HepG2 (cell line): ENCODE measurements at regions not wholly inside any gene's neighbourhood (a gene's known extent, or its start where the extent isn't known, plus 50 kb on each side); places are given as distances from the start of the nearest gene placed in this dataset.

Experiments
- ATAC-seq: fragments of 200-7000 bp; cut with Tn5 transposase; 3 replicates; pipeline ENCODE4 v1.9.1; 2020; ENCODE audit warnings: mild to moderate bottlenecking, moderate library complexity
- BruUV-seq: library from RNA; stranded (reverse); fragments of 400-500 nt; replicated peaks from 2 replicates; lab custom pipeline; 2021; lab: Mats Ljungman, UMichigan
- CTCF ChIA-PET: fragments of 300-600 bp; formaldehyde crosslinking; extraction: SDS; loops from one replicate; lab custom pipeline; 2021; ENCODE audit warnings: low total read pairs, inconsistent platforms, low intra/inter-chr PET ratio; lab: Yijun Ruan, JAX
- POLR2A ChIA-PET: fragments of 350-600 bp; sonication (Branson Sonifier 250); formaldehyde crosslinking; loops from one replicate; lab custom pipeline; 2020; ENCODE audit warnings: antibody characterized with exemption, inconsistent platforms; lab: Yijun Ruan, JAX
- DNase-seq: peaks from one replicate; pipeline ENCODE4 v3.0.0-alpha.2; 2015; ENCODE audit warnings: low spot score
- FAIRE-seq: peaks from 3 replicates; lab custom pipeline; 2011; peaks lifted over from hg19 to GRCh38; lab: Jason Lieb, UNC
- H2AFZ ChIP-seq: one replicate; pipeline ENCODE4 v1.6.1; 2011; ENCODE audit warnings: low read length, inconsistent platforms
- H3K27ac ChIP-seq: fragments of 300-600 bp; 3 replicates; pipeline ENCODE4 v1.8.0; 2011; ENCODE audit warnings: mixed run types, mild to moderate bottlenecking, mixed read lengths, low read length, inconsistent platforms; ENCODE audit not compliant: insufficient read depth; ENCODE audit errors: extremely low read length
- H3K27me3 ChIP-seq, 2 experiments: fragments of 200-600 bp in 1 of 2; 2 replicates in 1 of 2; 3 replicates in 1 of 2; pipeline versions ENCODE4 v1.6.0 to v1.8.0; 2011; ENCODE audit warnings: low read length in 2 of 2, mild to moderate bottlenecking in 2 of 2, moderate library complexity in 2 of 2, inconsistent platforms in 1 of 2; ENCODE audit not compliant: insufficient read depth in 2 of 2, control insufficient read depth in 1 of 2
- H3K36me3 ChIP-seq, 2 experiments: fragments of 200-600 bp in 1 of 2; replicated peaks in 1 of 2; 2 replicates in 1 of 2; 3 replicates in 1 of 2; pipeline versions ENCODE4 v1.5.1 to v1.8.0; 2011; ENCODE audit warnings: low read length in 2 of 2, inconsistent platforms in 1 of 2; ENCODE audit not compliant: insufficient read depth in 2 of 2, control insufficient read depth in 1 of 2
- H3K4me1 ChIP-seq: 2 replicates; pipeline ENCODE4 v1.5.1; 2012; ENCODE audit warnings: low read length, inconsistent platforms; ENCODE audit not compliant: insufficient read depth
- H3K4me2 ChIP-seq: 2 replicates; pipeline ENCODE4 v1.6.0; 2011; ENCODE audit warnings: low read depth, low read length, inconsistent platforms
- H3K4me3 ChIP-seq, 3 experiments: fragments of 200-600 bp in 1 of 3; sonication (generic), shearing (Covaris generic) in 1 of 3; replicated peaks in 1 of 3; 2 replicates each; pipeline ENCODE4 v1.5.1; 2011 to 2016; ENCODE audit warnings: low read length in 3 of 3, inconsistent platforms in 2 of 3, low read depth in 2 of 3, mild to moderate bottlenecking in 2 of 3, control low read depth in 1 of 3, mixed read lengths in 1 of 3; ENCODE audit not compliant: insufficient read depth in 1 of 3
- H3K79me2 ChIP-seq: one replicate; pipeline ENCODE4 v1.6.1; 2011; ENCODE audit warnings: low read length, inconsistent platforms; ENCODE audit not compliant: insufficient read depth
- H3K9ac ChIP-seq: 2 replicates; pipeline ENCODE4 v1.6.0; 2011; ENCODE audit warnings: mild to moderate bottlenecking, low read depth, low read length, inconsistent platforms; ENCODE audit not compliant: insufficient read depth
- H3K9me3 ChIP-seq: 2 replicates; pipeline ENCODE4 v1.5.1; 2012; ENCODE audit warnings: mild to moderate bottlenecking, low read length
- H4K20me1 ChIP-seq: 2 replicates; pipeline ENCODE4 v1.6.0; 2011; ENCODE audit warnings: inconsistent platforms, mild to moderate bottlenecking, low read length, moderate library complexity; ENCODE audit not compliant: insufficient read depth
- DMAP1 ChIP-seq: IDR thresholded peaks from 2 replicates; pipeline ENCODE4 v1.6.1; 2016
- FOXP1 ChIP-seq, 2 experiments: fragments of 450-650 bp in 1 of 2; IDR thresholded peaks; 2 replicates each; pipeline ENCODE4 v1.6.1; 2017 to 2018; ENCODE audit warnings: antibody characterized with exemption in 1 of 2
- MTA3 ChIP-seq: sonication (generic); formaldehyde crosslinking; IDR thresholded peaks from 2 replicates; pipeline ENCODE4 v1.4.0; 2020; ENCODE audit warnings: missing genetic modification reagents
- NR1H2 ChIP-seq: sonication (generic); formaldehyde crosslinking; IDR thresholded peaks from 2 replicates; pipeline ENCODE4 v1.8.1; 2022; ENCODE audit warnings: low read depth, missing genetic modification reagents, borderline replicate concordance
- RAD21 ChIP-seq: fragments of 450-650 bp; formaldehyde crosslinking; IDR thresholded peaks from 2 replicates; pipeline ENCODE4 v1.5.0; 2020; ENCODE audit warnings: mild to moderate bottlenecking
- SMC3 ChIP-seq: IDR thresholded peaks from 2 replicates; pipeline ENCODE4 v1.6.1; 2011; ENCODE audit warnings: low read length, improper control_type of control experiment
- SOX6 ChIP-seq, 2 experiments: fragments of 450-650 bp in 1 of 2; sonication (generic) in 1 of 2; formaldehyde crosslinking in 1 of 2; IDR thresholded peaks; 2 replicates each; pipeline versions ENCODE4 v1.4.0 to v1.6.1; 2017 to 2020; ENCODE audit warnings: antibody characterized with exemption in 1 of 2, mild to moderate bottlenecking in 1 of 2, missing genetic modification reagents in 1 of 2
- STAG1 ChIP-seq: sonication (generic); formaldehyde crosslinking; IDR thresholded peaks from 2 replicates; pipeline ENCODE4 v1.4.0; 2020; ENCODE audit warnings: missing genetic modification reagents
- ZFP36 ChIP-seq: fragments of 150-350 bp; IDR thresholded peaks from 2 replicates; pipeline ENCODE4 v1.6.1; 2018; ENCODE audit warnings: borderline replicate concordance, low read length, low read depth; ENCODE audit not compliant: partially characterized antibody
- ZNF83 ChIP-seq: sonication (generic); formaldehyde crosslinking; IDR thresholded peaks from 2 replicates; pipeline ENCODE4 v1.4.0; 2020; ENCODE audit warnings: missing genetic modification reagents, mild to moderate bottlenecking, borderline replicate concordance
- WGBS: methylation state at CpG from one replicate; pipeline ENCODE4 v1.1.6; 2017; ENCODE audit warnings: low lambda C conversion rate; 5-methylcytosine and 5-hydroxymethylcytosine counted together
- in situ Hi-C: cut with HindIII; loops from 2 replicates; pipeline ENCODE4 v1.10.0; 2017; ENCODE audit warnings: low pct_unique_long_range_greater_than_20kb; ENCODE audit not compliant: extremely low pct_ligation_motif_present
- intact Hi-C: fragments of 100-400 bp; cut with micrococcal nuclease; formaldehyde crosslinking; loops from one replicate; pipeline ENCODE4 v1.10.0; 2022; ENCODE audit not compliant: unreplicated experiment
- TF ChIP-seq, protein P1 (sequence below): sonication (generic); formaldehyde crosslinking; IDR thresholded peaks from 2 replicates; pipeline ENCODE4 v1.8.0; 2022; ENCODE audit warnings: mild to moderate bottlenecking, missing genetic modification reagents, borderline replicate concordance
- TF ChIP-seq, protein P2 (sequence below): sonication (generic); formaldehyde crosslinking; IDR thresholded peaks from 2 replicates; pipeline ENCODE4 v1.5.0; 2020; ENCODE audit warnings: mild to moderate bottlenecking, missing genetic modification reagents, moderate library complexity

DNA sequence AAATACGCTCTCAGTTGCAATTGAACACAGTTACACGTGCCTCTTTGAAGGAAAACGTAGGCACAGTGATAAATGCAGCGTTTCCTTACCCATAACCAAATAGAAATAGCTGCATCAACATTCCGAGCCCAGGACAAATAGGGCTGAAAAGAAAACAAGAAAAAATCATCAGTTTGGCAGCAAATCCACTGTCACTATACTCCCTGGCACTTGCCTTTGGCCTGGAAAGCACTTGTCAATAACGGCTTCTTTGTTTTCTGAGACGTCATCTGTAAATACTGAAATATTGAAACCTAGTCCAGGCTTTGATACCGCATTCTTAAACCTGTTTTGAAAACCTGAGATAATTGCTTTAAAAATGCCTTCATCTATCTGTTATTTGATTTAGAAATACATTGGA lies 167.2 kb upstream of the AKR1E2 start (continued):
- TF ChIP-seq DMAP1 (CRISPR knock-in tag) (no peak), NR1H2 (no peak), FOXP1 (IDR thresholded peaks at IDR 0.05) (no peak), FOXP1 (CRISPR knock-in tag; IDR thresholded peaks at IDR 0.05) (peak; percentile 46; the same call in 1 of the 2 replicates)

DNA sequence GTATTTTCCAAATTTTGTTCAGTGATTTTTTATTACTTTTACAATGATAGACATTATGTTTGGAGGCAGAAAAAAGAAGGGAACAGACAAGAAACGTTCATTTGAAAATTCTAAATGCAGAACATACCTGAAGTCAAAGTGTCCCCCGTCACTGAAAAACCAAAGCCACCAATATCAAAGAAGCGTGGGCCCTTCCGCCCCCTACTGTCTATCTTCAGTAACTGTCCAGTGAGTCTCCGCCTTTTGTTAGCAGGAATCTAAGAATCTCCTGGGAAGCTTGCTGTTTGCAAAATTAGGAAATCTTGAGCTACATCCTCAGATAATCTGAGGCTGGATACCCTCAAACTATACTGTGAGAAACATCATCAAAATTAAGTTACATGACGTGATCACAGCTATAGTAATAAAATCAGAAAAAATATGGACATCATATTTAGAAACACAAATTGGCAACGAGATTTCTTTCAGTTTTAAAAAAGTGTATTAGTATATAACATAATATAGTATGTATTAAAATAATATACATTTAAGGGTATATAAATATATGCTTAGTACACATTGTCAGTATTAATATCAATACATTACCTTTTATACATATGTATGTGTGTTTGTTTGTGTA lies 169.3 kb upstream of the AKR1E2 start:
- Histone ChIP-seq H3K36me3 (no peaks in the 10 kb centered on the region), H3K79me2 (no peaks in the 10 kb centered on the region), H2AFZ (no peak overlapping the region), H4K20me1 (no peaks in the 10 kb centered on the region), H3K4me1 (peaks cover 21% of the 10 kb centered on the region), H3K27me3 (peaks cover 0 to 14% of the 10 kb centered on the region in 2 experiments; a peak in 1 of 5 replicates), H3K27ac (no peak overlapping the region), H3K9me3 (no peaks in the 10 kb centered on the region), H3K4me3 (no peak overlapping the region), H3K9ac (no peak overlapping the region), H3K4me2 (no peak overlapping the region)
- WGBS: 14% methylated on average over 7 of the region's 7 CpGs
- ChIA-PET CTCF (interaction anchor here (0.9 to 2.2 kb wide), 3 partner anchors 110 to 1460 kb away, joined by 3 to 9 read pairs (median 4); no protein-coding TSS in a partner anchor), POLR2A (no interaction called here)
- intact Hi-C loops (loop anchor here (5.0 kb wide), 3 partner anchors 874 to 1459 kb away; no protein-coding TSS in a partner anchor), in situ Hi-C loops (loop anchor here (10.0 kb wide), 1 partner anchor 1412 kb away; no protein-coding TSS in a partner anchor)
- DNase-seq (peak; percentile 44), FAIRE-seq (peak; percentile 72), ATAC-seq (no peak)
- TF ChIP-seq, protein P1, sequence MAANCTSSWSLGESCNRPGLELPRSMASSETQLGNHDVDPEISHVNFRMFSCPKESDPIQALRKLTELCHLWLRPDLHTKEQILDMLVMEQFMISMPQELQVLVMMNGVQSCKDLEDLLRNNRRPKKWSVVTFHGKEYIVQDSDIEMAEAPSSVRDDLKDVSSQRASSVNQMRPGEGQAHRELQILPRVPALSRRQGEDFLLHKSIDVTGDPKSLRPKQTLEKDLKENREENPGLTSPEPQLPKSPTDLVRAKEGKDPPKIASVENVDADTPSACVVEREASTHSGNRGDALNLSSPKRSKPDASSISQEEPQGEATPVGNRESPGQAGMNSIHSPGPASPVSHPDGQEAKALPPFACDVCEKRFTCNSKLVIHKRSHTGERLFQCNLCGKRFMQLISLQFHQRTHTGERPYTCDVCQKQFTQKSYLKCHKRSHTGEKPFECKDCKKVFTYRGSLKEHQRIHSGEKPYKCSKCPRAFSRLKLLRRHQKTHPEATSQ (CRISPR knock-in tag): no peak
- TF ChIP-seq RAD21 (CRISPR knock-in tag) (peak; percentile 53; the same call in 1 of the 2 replicates), SMC3 (peak; percentile 81), SOX6 (IDR thresholded peaks at IDR 0.05) (no peak), SOX6 (CRISPR knock-in tag; IDR thresholded peaks at IDR 0.05) (0 out of 2 replicates have a peak, but pooled peaks have one; percentile 13), STAG1 (CRISPR knock-in tag) (peak; percentile 90), MTA3 (CRISPR knock-in tag) (no peak), ZNF83 (CRISPR knock-in tag) (no peak), ZFP36 (peak; percentile 41)
- TF ChIP-seq, protein P2, sequence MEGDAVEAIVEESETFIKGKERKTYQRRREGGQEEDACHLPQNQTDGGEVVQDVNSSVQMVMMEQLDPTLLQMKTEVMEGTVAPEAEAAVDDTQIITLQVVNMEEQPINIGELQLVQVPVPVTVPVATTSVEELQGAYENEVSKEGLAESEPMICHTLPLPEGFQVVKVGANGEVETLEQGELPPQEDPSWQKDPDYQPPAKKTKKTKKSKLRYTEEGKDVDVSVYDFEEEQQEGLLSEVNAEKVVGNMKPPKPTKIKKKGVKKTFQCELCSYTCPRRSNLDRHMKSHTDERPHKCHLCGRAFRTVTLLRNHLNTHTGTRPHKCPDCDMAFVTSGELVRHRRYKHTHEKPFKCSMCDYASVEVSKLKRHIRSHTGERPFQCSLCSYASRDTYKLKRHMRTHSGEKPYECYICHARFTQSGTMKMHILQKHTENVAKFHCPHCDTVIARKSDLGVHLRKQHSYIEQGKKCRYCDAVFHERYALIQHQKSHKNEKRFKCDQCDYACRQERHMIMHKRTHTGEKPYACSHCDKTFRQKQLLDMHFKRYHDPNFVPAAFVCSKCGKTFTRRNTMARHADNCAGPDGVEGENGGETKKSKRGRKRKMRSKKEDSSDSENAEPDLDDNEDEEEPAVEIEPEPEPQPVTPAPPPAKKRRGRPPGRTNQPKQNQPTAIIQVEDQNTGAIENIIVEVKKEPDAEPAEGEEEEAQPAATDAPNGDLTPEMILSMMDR (CRISPR knock-in tag): peak; percentile 80
- no TSS peak for BruUV-seq
